GM21360 (cell line): ENCODE measurements at regions not wholly inside any gene's neighbourhood (a gene's known extent, or its start where the extent isn't known, plus 50 kb on each side); places are given as distances from the start of the nearest gene placed in this dataset.
A peak's percentile ranks its signal among the peaks of the same experiment; 100 is the strongest.

ENCODE experiments used
- ATAC-seq: cut with Tn5 transposase; IDR thresholded peaks from one replicate; pipeline ENCODE4 v1.9.1; 2021; ENCODE audit warnings: mild to moderate bottlenecking, moderate library complexity; ENCODE audit not compliant: unreplicated experiment

GRCh38 chr4:107117726-107118125 lies 81.6 kb upstream of the DKK2 start:
- no peak for ATAC-seq

DNA sequence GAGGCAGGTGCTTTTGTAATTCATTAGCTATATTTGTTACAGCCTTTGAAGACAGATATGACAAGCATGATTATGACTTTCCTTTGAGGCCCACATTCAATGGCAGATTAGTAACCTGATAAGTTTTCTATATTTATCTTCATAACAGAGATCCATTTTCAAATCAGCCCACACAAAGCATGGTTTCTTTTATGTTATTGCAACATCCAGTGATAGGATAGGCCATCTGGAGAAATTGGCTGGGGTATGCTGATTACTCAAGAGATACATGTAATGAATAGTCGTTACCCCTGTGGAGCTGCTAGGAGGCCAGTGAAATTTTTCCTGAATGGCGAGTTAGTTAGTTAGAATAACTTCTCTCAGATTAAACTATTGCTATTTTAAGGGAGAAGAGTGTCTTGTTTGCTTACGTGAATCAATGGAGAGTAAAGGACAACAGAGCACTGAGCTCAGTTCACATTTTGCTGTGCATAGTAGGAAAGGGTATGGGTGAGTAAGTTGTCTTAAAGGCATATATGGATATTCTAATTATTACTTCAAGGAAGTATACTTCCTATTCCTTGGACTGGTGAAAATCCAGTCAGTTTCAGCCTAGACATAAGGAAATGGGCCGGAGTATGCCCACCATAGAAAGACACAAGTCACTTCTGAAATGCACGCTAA lies 79.2 kb upstream of the DKK2 start:
- no peak for ATAC-seq

DNA sequence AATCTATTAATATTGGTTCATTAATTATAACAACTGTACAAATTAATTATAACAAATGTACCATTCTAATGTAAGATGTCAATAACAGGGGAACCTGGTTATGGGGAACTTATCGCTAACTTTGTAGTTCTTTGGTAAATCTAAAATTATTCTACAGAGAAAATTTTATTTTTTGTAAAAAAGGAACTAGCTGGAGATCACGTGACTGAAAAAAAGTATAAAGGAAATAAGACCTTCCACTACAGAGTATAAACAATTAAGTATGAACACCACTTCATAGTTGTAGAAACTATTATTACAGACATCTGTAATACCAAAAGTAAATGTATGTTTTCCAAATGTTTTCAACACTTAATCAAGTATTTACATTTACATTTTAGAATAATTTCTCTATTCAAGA lies 77.9 kb upstream of the DKK2 start:
- ATAC-seq: no peak

GRCh38 chr4:107098401-107098800 lies 62.3 kb upstream of the DKK2 start:
- no peak for ATAC-seq

GRCh38 chr4:107094976-107095375 lies 58.9 kb upstream of the DKK2 start:
- no peak for ATAC-seq

GRCh38 chr4:107094332-107094731 lies 58.2 kb upstream of the DKK2 start:
- peak; percentile 95 for ATAC-seq
